GM23338 (cell line): ENCODE measurements at regions not wholly inside any gene's neighbourhood (a gene's known extent, or its start where the extent isn't known, plus 50 kb on each side); places are given as distances from the start of the nearest gene placed in this dataset.

Experiments
- ATAC-seq: fragments of 200-7000 bp; cut with Tn5 transposase; 3 replicates; pipeline ENCODE4 v1.9.1; 2020
- DNase-seq: peaks from one replicate; pipeline ENCODE4 v3.0.0-alpha.2; 2015; ENCODE audit warnings: low spot score
- H2AFZ ChIP-seq: fragments of 200-600 bp; sonication (generic); 2 replicates; pipeline ENCODE4 v1.8.0; 2016; ENCODE audit warnings: antibody characterized with exemption, mild to moderate bottlenecking, moderate library complexity
- H3F3A ChIP-seq: fragments of 200-600 bp; sonication (generic); replicated peaks from 2 replicates; pipeline ENCODE4 v1.8.0; 2017; ENCODE audit warnings: antibody characterized with exemption, mixed run types, low read depth
- H3K27ac ChIP-seq: fragments of 200-600 bp; sonication (generic); 2 replicates; pipeline ENCODE4 v1.6.1; 2016; ENCODE audit warnings: low read depth
- H3K27me3 ChIP-seq: fragments of 200-600 bp; sonication (generic); 2 replicates; pipeline ENCODE4 v1.8.0; 2016; ENCODE audit warnings: mild to moderate bottlenecking, mixed run types, moderate library complexity; ENCODE audit not compliant: insufficient read depth
- H3K36me3 ChIP-seq: fragments of 200-600 bp; sonication (generic); 2 replicates; pipeline ENCODE4 v1.8.0; 2016; ENCODE audit warnings: mild to moderate bottlenecking; ENCODE audit not compliant: insufficient read depth
- H3K4me1 ChIP-seq: fragments of 200-600 bp; sonication (generic); 2 replicates; pipeline ENCODE4 v1.8.0; 2016; ENCODE audit warnings: mild to moderate bottlenecking, moderate library complexity; ENCODE audit not compliant: insufficient read depth
- H3K4me2 ChIP-seq: fragments of 200-600 bp; sonication (generic); 2 replicates; pipeline ENCODE4 v1.7.1; 2017; ENCODE audit warnings: mixed run types
- H3K4me3 ChIP-seq: fragments of 200-600 bp; sonication (generic); 2 replicates; pipeline ENCODE4 v1.6.1; 2016; ENCODE audit warnings: mixed run types
- H3K79me2 ChIP-seq: fragments of 200-600 bp; sonication (generic); replicated peaks from 2 replicates; pipeline ENCODE4 v1.8.0; 2017; ENCODE audit warnings: mild to moderate bottlenecking; ENCODE audit not compliant: insufficient read depth
- H3K9me2 ChIP-seq: fragments of 200-600 bp; sonication (generic); 2 replicates; pipeline ENCODE4 v1.8.0; 2017; ENCODE audit not compliant: insufficient read depth
- H4K20me1 ChIP-seq: fragments of 200-600 bp; sonication (generic); replicated peaks from 2 replicates; pipeline ENCODE4 v1.8.0; 2017; ENCODE audit warnings: mild to moderate bottlenecking; ENCODE audit not compliant: insufficient read depth
- H3K27ac Mint-ChIP-seq: 2 replicates; pipeline ENCODE4 v1.8.0; 2020; ENCODE audit warnings: inconsistent platforms, mild to moderate bottlenecking, moderate library complexity, mixed read lengths
- H3K27me3 Mint-ChIP-seq: 3 replicates; pipeline ENCODE4 v1.8.0; 2022; ENCODE audit warnings: low read depth, mild to moderate bottlenecking, moderate library complexity, mixed read lengths, inconsistent platforms; ENCODE audit not compliant: insufficient read depth, poor library complexity
- H3K36me3 Mint-ChIP-seq: 3 replicates; pipeline ENCODE4 v1.8.0; 2021; ENCODE audit warnings: low read depth, mild to moderate bottlenecking, inconsistent platforms, moderate library complexity, mixed read lengths
- H3K4me1 Mint-ChIP-seq: 3 replicates; pipeline ENCODE4 v1.8.0; 2020; ENCODE audit warnings: mild to moderate bottlenecking, inconsistent platforms, mixed read lengths
- H3K4me3 Mint-ChIP-seq: 3 replicates; pipeline ENCODE4 v1.8.0; 2021; ENCODE audit warnings: moderate library complexity, mild to moderate bottlenecking, inconsistent platforms, mixed read lengths
- H3K9me3 Mint-ChIP-seq: 3 replicates; pipeline ENCODE4 v1.8.0; 2020; ENCODE audit warnings: moderate library complexity, mild to moderate bottlenecking, inconsistent platforms, mixed read lengths
- CREB1 ChIP-seq: fragments of 250-450 bp; sonication (Bioruptor Pico); IDR thresholded peaks from 2 replicates; pipeline ENCODE4 v1.5.0; 2020; ENCODE audit warnings: low read depth, mild to moderate bottlenecking, moderate library complexity
- EZH2 ChIP-seq: fragments of 200-600 bp; sonication (generic); IDR thresholded peaks from one replicate; pipeline ENCODE4 v1.8.0; 2017; ENCODE audit warnings: antibody characterized with exemption, mild to moderate bottlenecking, low read depth; ENCODE audit not compliant: unreplicated experiment
- JUNB ChIP-seq: IDR thresholded peaks from one replicate; pipeline ENCODE4 v1.6.1; 2016; ENCODE audit warnings: antibody characterized with exemption; ENCODE audit not compliant: unreplicated experiment
- NANOG ChIP-seq: IDR thresholded peaks from 2 replicates; pipeline ENCODE4 v1.6.1; 2016; ENCODE audit warnings: antibody characterized with exemption, borderline replicate concordance
- POLR2AphosphoS5 ChIP-seq: IDR thresholded peaks from 2 replicates; pipeline ENCODE4 v1.6.1; 2016; ENCODE audit warnings: antibody characterized with exemption, low read depth
- REST ChIP-seq: IDR thresholded peaks from one replicate; pipeline ENCODE4 v1.6.1; 2018; ENCODE audit warnings: antibody characterized with exemption; ENCODE audit not compliant: unreplicated experiment
- STAT1 ChIP-seq: IDR thresholded peaks from one replicate; pipeline ENCODE4 v1.6.1; 2016; ENCODE audit warnings: antibody characterized with exemption; ENCODE audit not compliant: unreplicated experiment
- ZNF114 ChIP-seq: fragments of 250-450 bp; sonication (Bioruptor Pico); IDR thresholded peaks from 2 replicates; pipeline ENCODE4 v1.5.0; 2020; ENCODE audit warnings: mild to moderate bottlenecking, moderate library complexity
- ZNF331 ChIP-seq: fragments of 250-450 bp; sonication (Bioruptor Pico); IDR thresholded peaks from 2 replicates; pipeline ENCODE4 v1.5.0; 2020; ENCODE audit warnings: low read depth, mild to moderate bottlenecking, moderate library complexity
- TF ChIP-seq, protein P1 (sequence below), 2 experiments: fragments of 200-600 bp in 1 of 2; sonication (generic) in 1 of 2; conservative IDR thresholded peaks; 2 replicates each; pipeline versions ENCODE4 v1.5.1 to v1.6.1; 2016 to 2017; ENCODE audit warnings: antibody characterized with exemption in 2 of 2, low read depth in 2 of 2, mild to moderate bottlenecking in 2 of 2, moderate library complexity in 1 of 2
- TF ChIP-seq, protein P2 (sequence below): fragments of 250-450 bp; sonication (Bioruptor Pico); IDR thresholded peaks from 2 replicates; pipeline ENCODE4 v1.5.0; 2020; ENCODE audit warnings: mild to moderate bottlenecking, moderate library complexity

- TF ChIP-seq POLR2AphosphoS5 (no peak), NANOG (no peak)
Measured at GRCh38 chr18:79627750-79628294, 51.8 kb upstream of the CTDP1 start (continued).

DNA sequence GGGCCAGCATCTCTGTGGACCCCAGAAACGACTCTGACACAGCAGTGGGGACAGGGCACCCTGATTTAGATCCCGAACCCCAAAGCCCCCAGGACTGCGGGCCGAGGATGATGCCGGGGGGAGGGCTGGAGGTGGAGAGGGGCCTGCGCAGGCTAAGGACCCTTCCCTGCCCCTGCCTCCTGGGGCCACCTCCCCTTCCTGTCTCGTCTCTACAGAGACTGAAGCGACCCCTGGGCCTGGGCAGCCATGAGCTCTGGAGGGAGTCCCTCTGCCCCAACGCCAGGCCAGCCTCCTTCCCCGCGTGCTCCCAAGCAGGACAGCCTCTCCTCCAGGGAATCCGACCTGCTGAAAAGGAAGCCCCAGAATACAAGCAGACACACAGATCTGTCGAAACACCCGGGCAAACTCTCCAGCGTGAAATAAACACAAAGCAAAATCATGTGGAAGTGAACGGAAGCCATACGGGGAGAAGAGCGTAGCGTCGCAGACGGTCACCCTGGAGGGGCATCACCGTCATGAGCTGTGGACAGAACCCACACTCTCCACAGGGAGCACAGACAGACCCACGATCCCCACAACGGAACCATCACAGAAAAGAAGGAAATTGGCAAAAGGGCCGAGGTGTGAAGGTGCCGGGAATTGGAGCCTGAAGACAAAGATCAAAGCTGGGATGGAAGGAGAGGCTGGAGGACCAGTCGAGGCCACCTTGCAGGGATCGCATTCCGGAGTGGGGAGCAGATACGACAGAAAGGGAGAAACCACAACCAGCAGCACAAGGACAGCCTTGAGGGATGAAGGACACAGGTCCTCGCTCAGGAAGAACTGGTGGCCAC lies 51.0 kb upstream of the CTDP1 start:
- no peak overlapping the region for H3K4me3 Mint-ChIP-seq
- Histone ChIP-seq H3K36me3 (no peaks in the 10 kb centered on the region), H3F3A (no peaks in the 10 kb centered on the region), H3K9me2 (no peaks in the 10 kb centered on the region), H3K4me3 (no peak overlapping the region), H2AFZ (no peak overlapping the region), H3K27ac (no peak overlapping the region), H3K27me3 (no peaks in the 10 kb centered on the region), H3K4me1 (no peaks in the 10 kb centered on the region), H3K4me2 (no peak overlapping the region), H3K79me2 (no peaks in the 10 kb centered on the region), H4K20me1 (no peaks in the 10 kb centered on the region)
- H3K27ac Mint-ChIP-seq, result no peak overlapping the region
- peaks cover 6% of the 10 kb centered on the region for H3K9me3 Mint-ChIP-seq
- peaks cover 5% of the 10 kb centered on the region for H3K36me3 Mint-ChIP-seq
- DNase-seq (no peak), ATAC-seq (no peak)
- no peaks in the 10 kb centered on the region; the same call in 2 of the 3 replicates for H3K4me1 Mint-ChIP-seq
- peaks cover 17% of the 10 kb centered on the region for H3K27me3 Mint-ChIP-seq
- TF ChIP-seq ZNF331, result no peak
- TF ChIP-seq JUNB, result no peak
- no peak for TF ChIP-seq REST
- TF ChIP-seq EZH2, result no peak
- TF ChIP-seq STAT1, result no peak
- TF ChIP-seq, protein P1, sequence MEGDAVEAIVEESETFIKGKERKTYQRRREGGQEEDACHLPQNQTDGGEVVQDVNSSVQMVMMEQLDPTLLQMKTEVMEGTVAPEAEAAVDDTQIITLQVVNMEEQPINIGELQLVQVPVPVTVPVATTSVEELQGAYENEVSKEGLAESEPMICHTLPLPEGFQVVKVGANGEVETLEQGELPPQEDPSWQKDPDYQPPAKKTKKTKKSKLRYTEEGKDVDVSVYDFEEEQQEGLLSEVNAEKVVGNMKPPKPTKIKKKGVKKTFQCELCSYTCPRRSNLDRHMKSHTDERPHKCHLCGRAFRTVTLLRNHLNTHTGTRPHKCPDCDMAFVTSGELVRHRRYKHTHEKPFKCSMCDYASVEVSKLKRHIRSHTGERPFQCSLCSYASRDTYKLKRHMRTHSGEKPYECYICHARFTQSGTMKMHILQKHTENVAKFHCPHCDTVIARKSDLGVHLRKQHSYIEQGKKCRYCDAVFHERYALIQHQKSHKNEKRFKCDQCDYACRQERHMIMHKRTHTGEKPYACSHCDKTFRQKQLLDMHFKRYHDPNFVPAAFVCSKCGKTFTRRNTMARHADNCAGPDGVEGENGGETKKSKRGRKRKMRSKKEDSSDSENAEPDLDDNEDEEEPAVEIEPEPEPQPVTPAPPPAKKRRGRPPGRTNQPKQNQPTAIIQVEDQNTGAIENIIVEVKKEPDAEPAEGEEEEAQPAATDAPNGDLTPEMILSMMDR (conservative IDR thresholded peaks at IDR 0.05; ENCODE audit: low read depth in 2 of 2), result no peak
- TF ChIP-seq, protein P2, sequence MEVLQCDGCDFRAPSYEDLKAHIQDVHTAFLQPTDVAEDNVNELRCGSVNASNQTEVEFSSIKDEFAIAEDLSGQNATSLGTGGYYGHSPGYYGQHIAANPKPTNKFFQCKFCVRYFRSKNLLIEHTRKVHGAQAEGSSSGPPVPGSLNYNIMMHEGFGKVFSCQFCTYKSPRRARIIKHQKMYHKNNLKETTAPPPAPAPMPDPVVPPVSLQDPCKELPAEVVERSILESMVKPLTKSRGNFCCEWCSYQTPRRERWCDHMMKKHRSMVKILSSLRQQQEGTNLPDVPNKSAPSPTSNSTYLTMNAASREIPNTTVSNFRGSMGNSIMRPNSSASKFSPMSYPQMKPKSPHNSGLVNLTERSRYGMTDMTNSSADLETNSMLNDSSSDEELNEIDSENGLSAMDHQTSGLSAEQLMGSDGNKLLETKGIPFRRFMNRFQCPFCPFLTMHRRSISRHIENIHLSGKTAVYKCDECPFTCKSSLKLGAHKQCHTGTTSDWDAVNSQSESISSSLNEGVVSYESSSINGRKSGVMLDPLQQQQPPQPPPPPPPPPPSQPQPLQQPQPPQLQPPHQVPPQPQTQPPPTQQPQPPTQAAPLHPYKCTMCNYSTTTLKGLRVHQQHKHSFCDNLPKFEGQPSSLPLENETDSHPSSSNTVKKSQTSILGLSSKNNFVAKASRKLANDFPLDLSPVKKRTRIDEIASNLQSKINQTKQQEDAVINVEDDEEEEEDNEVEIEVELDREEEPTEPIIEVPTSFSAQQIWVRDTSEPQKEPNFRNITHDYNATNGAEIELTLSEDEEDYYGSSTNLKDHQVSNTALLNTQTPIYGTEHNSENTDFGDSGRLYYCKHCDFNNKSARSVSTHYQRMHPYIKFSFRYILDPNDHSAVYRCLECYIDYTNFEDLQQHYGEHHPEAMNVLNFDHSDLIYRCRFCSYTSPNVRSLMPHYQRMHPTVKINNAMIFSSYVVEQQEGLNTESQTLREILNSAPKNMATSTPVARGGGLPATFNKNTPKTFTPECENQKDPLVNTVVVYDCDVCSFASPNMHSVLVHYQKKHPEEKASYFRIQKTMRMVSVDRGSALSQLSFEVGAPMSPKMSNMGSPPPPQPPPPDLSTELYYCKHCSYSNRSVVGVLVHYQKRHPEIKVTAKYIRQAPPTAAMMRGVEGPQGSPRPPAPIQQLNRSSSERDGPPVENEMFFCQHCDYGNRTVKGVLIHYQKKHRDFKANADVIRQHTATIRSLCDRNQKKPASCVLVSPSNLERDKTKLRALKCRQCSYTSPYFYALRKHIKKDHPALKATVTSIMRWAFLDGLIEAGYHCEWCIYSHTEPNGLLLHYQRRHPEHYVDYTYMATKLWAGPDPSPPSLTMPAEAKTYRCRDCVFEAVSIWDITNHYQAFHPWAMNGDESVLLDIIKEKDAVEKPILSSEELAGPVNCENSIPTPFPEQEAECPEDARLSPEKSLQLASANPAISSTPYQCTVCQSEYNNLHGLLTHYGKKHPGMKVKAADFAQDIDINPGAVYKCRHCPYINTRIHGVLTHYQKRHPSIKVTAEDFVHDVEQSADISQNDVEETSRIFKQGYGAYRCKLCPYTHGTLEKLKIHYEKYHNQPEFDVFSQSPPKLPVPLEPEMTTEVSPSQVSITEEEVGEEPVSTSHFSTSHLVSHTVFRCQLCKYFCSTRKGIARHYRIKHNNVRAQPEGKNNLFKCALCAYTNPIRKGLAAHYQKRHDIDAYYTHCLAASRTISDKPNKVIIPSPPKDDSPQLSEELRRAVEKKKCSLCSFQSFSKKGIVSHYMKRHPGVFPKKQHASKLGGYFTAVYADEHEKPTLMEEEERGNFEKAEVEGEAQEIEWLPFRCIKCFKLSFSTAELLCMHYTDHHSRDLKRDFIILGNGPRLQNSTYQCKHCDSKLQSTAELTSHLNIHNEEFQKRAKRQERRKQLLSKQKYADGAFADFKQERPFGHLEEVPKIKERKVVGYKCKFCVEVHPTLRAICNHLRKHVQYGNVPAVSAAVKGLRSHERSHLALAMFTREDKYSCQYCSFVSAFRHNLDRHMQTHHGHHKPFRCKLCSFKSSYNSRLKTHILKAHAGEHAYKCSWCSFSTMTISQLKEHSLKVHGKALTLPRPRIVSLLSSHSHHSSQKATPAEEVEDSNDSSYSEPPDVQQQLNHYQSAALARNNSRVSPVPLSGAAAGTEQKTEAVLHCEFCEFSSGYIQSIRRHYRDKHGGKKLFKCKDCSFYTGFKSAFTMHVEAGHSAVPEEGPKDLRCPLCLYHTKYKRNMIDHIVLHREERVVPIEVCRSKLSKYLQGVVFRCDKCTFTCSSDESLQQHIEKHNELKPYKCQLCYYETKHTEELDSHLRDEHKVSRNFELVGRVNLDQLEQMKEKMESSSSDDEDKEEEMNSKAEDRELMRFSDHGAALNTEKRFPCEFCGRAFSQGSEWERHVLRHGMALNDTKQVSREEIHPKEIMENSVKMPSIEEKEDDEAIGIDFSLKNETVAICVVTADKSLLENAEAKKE (CRISPR knock-in tag), result no peak
- TF ChIP-seq CREB1 (CRISPR knock-in tag), result no peak
- no peak for TF ChIP-seq POLR2AphosphoS5
- TF ChIP-seq ZNF114, result no peak
